H1 (cell line): ENCODE measurements at regions not wholly inside any gene's neighbourhood (a gene's known extent, or its start where the extent isn't known, plus 50 kb on each side); places are given as distances from the start of the nearest gene placed in this dataset.
A peak's percentile ranks its signal among the peaks of the same experiment; 100 is the strongest.

ENCODE experiments used
- CTCF ChIA-PET: fragments of 300-600 bp; sonication (Branson Sonifier 250); formaldehyde crosslinking; loops from one replicate; lab custom pipeline; 2021; ENCODE audit not compliant: partially characterized antibody; lab: Charles Lee
- POLR2A ChIA-PET: fragments of 300-600 bp; sonication (Branson Sonifier 250); formaldehyde crosslinking; loops from one replicate; lab custom pipeline; 2021; ENCODE audit warnings: inconsistent platforms; ENCODE audit not compliant: partially characterized antibody; lab: Charles Lee
- DNase-seq, 2 experiments: peaks; one replicate each; pipeline versions ENCODE4 v3.0.0 to v3.0.0-alpha.2; 2010 to 2022; ENCODE audit warnings: low spot score in 2 of 2, low read depth in 1 of 2, mixed read lengths in 1 of 2
- FAIRE-seq: peaks from 2 replicates; lab custom pipeline; 2011; peaks lifted over from hg19 to GRCh38; lab: Jason Lieb, UNC
- H2AFZ ChIP-seq: 2 replicates; pipeline ENCODE4 v1.8.1; 2012; ENCODE audit warnings: low read length, inconsistent platforms
- H2AK5ac ChIP-seq: 2 replicates; pipeline ENCODE4 v1.6.1; 2013; ENCODE audit warnings: low read depth, low read length
- H2BK120ac ChIP-seq: replicated peaks from 2 replicates; pipeline ENCODE3; 2013; ENCODE audit warnings: low read depth, low read length, inconsistent platforms
- H2BK12ac ChIP-seq: 2 replicates; pipeline ENCODE4 v1.6.1; 2013; ENCODE audit warnings: low read depth, low read length
- H2BK15ac ChIP-seq: 2 replicates; pipeline ENCODE4 v1.6.1; 2013; ENCODE audit warnings: low read length
- H2BK20ac ChIP-seq: 2 replicates; pipeline ENCODE4 v1.6.1; 2013; ENCODE audit warnings: low read length
- H2BK5ac ChIP-seq: 2 replicates; pipeline ENCODE4 v1.6.1; 2013; ENCODE audit warnings: low read depth, low read length
- H3K14ac ChIP-seq: 2 replicates; pipeline ENCODE4 v1.6.1; 2013; ENCODE audit warnings: inconsistent platforms; ENCODE audit not compliant: insufficient read length
- H3K18ac ChIP-seq: 2 replicates; pipeline ENCODE4 v1.6.1; 2013; ENCODE audit warnings: low read length; ENCODE audit errors: extremely low read depth
- H3K23ac ChIP-seq: 2 replicates; pipeline ENCODE4 v1.6.1; 2013; ENCODE audit warnings: inconsistent platforms; ENCODE audit not compliant: insufficient read length
- H3K23me2 ChIP-seq: 2 replicates; pipeline ENCODE4 v1.6.1; 2013; ENCODE audit warnings: low read depth, low read length
- H3K27ac ChIP-seq: 2 replicates; pipeline ENCODE4 v1.6.1; 2011; ENCODE audit warnings: low read depth, low read length, inconsistent platforms
- H3K27me3 ChIP-seq, 4 experiments: replicated peaks in 1 of 4; 1 replicate in 1 of 4; 2 replicates in 3 of 4; pipeline versions ENCODE4 v1.6.1 to v1.8.1; 2011 to 2013; ENCODE audit warnings: low read length in 3 of 4, mild to moderate bottlenecking in 3 of 4, inconsistent platforms in 2 of 4, mixed read lengths in 2 of 4, moderate library complexity in 1 of 4; ENCODE audit not compliant: control insufficient read depth in 3 of 4, insufficient read depth in 3 of 4; ENCODE audit errors: extremely low read depth in 1 of 4
- H3K36me3 ChIP-seq, 4 experiments: 2 replicates each; pipeline versions ENCODE4 v1.6.1 to v1.8.1; 2011 to 2013; ENCODE audit warnings: mild to moderate bottlenecking in 4 of 4, low read length in 3 of 4, moderate library complexity in 2 of 4, control low read depth in 1 of 4, inconsistent platforms in 1 of 4; ENCODE audit not compliant: insufficient read depth in 4 of 4, control insufficient read depth in 2 of 4
- H3K4ac ChIP-seq: replicated peaks from 2 replicates; pipeline ENCODE3; 2013; ENCODE audit warnings: low read length, low read depth, mixed read lengths, inconsistent platforms; ENCODE audit not compliant: insufficient read length
- H3K4me1 ChIP-seq, 4 experiments: replicated peaks in 1 of 4; 1 replicate in 1 of 4; 2 replicates in 3 of 4; pipeline versions ENCODE4 v1.6.1 to v1.8.1; 2011 to 2013; ENCODE audit warnings: low read length in 3 of 4, inconsistent platforms in 2 of 4, mixed read lengths in 1 of 4; ENCODE audit not compliant: insufficient read depth in 4 of 4, control insufficient read depth in 3 of 4
- H3K4me2 ChIP-seq, 2 experiments: 2 replicates each; pipeline versions ENCODE4 v1.6.1 to v1.8.1; 2011 to 2013; ENCODE audit warnings: low read depth in 2 of 2, low read length in 2 of 2, control low read depth in 1 of 2, inconsistent platforms in 1 of 2, mild to moderate bottlenecking in 1 of 2; ENCODE audit not compliant: insufficient read depth in 1 of 2
- H3K4me3 ChIP-seq, 4 experiments: fragments of 200-600, 300-600 bp in 1 of 4; sonication (generic), shearing (Covaris generic), sonication (Bioruptor Twin) in 1 of 4; 2 replicates each; pipeline versions ENCODE4 v1.5.1 to v1.8.1; 2011 to 2016; ENCODE audit warnings: low read length in 4 of 4, low read depth in 3 of 4, control low read depth in 2 of 4, inconsistent platforms in 2 of 4, mild to moderate bottlenecking in 2 of 4, mixed read lengths in 1 of 4, moderate library complexity in 1 of 4; ENCODE audit not compliant: insufficient read depth in 2 of 4; ENCODE audit errors: extremely low read depth in 1 of 4
- H3K56ac ChIP-seq: replicated peaks from 2 replicates; pipeline ENCODE3; 2013; ENCODE audit warnings: low read depth, mild to moderate bottlenecking, mixed read lengths, low read length, inconsistent platforms; ENCODE audit not compliant: insufficient read length
- H3K79me1 ChIP-seq: 2 replicates; pipeline ENCODE4 v1.6.1; 2013; ENCODE audit warnings: low read depth, low read length, control low read depth
- H3K79me2 ChIP-seq, 2 experiments: 2 replicates each; pipeline versions ENCODE4 v1.6.1 to v1.8.1; 2012 to 2013; ENCODE audit warnings: low read length in 2 of 2, mild to moderate bottlenecking in 2 of 2, inconsistent platforms in 1 of 2; ENCODE audit not compliant: insufficient read depth in 2 of 2, control insufficient read depth in 1 of 2
- H3K9ac ChIP-seq, 4 experiments: replicated peaks in 1 of 4; 1 replicate in 1 of 4; 2 replicates in 3 of 4; pipeline versions ENCODE4 v1.6.1 to v1.8.1; 2011 to 2013; ENCODE audit warnings: low read depth in 3 of 4, low read length in 3 of 4, control low read depth in 2 of 4, mild to moderate bottlenecking in 2 of 4, moderate library complexity in 2 of 4, inconsistent platforms in 1 of 4; ENCODE audit errors: extremely low read depth in 1 of 4
- H3K9me3 ChIP-seq, 2 experiments: 2 replicates each; pipeline versions ENCODE4 v1.6.1 to v1.8.1; 2012 to 2013; ENCODE audit warnings: mild to moderate bottlenecking in 2 of 2, moderate library complexity in 2 of 2, control low read depth in 1 of 2, inconsistent platforms in 1 of 2, low read depth in 1 of 2, low read length in 1 of 2, mixed read lengths in 1 of 2; ENCODE audit not compliant: insufficient read depth in 2 of 2
- H4K20me1 ChIP-seq, 2 experiments: replicated peaks in 1 of 2; 2 replicates each; pipeline versions ENCODE3 to v1.8.1; 2011 to 2013; ENCODE audit warnings: inconsistent platforms in 2 of 2, low read length in 2 of 2, mild to moderate bottlenecking in 1 of 2; ENCODE audit not compliant: insufficient read depth in 2 of 2, control insufficient read depth in 1 of 2
- H4K5ac ChIP-seq: 2 replicates; pipeline ENCODE4 v1.6.1; 2013; ENCODE audit warnings: low read length, low read depth, mixed read lengths, inconsistent platforms; ENCODE audit not compliant: insufficient read length
- H4K8ac ChIP-seq: 2 replicates; pipeline ENCODE4 v1.8.0; 2013; ENCODE audit warnings: mild to moderate bottlenecking, moderate library complexity, low read length, inconsistent platforms; ENCODE audit not compliant: insufficient read depth; ENCODE audit errors: extremely low read depth
- H4K91ac ChIP-seq: replicated peaks from 2 replicates; pipeline ENCODE3; 2013; ENCODE audit warnings: low read length, mixed read lengths, inconsistent platforms; ENCODE audit not compliant: insufficient read length
- BCL11A ChIP-seq, 2 experiments: IDR thresholded peaks; one replicate each; pipeline ENCODE4 v1.6.1; 2011; ENCODE audit warnings: low read depth in 2 of 2, low read length in 2 of 2, mild to moderate bottlenecking in 2 of 2
- BRCA1 ChIP-seq: IDR thresholded peaks from 2 replicates; pipeline ENCODE4 v1.6.1; 2012; ENCODE audit warnings: low read depth, low read length, improper control_type of control experiment
- CEBPB ChIP-seq: IDR thresholded peaks from 2 replicates; pipeline ENCODE4 v1.6.1; 2012; ENCODE audit warnings: low read depth, low read length
- E2F6 ChIP-seq: IDR thresholded peaks from 2 replicates; pipeline ENCODE4 v1.6.1; 2012; ENCODE audit warnings: inconsistent platforms
- EGR1 ChIP-seq: IDR thresholded peaks from 2 replicates; pipeline ENCODE4 v1.6.1; 2011; ENCODE audit warnings: low read depth, low read length, borderline replicate concordance
- EP300 ChIP-seq, 2 experiments: IDR thresholded peaks; 1 replicate in 1 of 2; 2 replicates in 1 of 2; pipeline ENCODE4 v1.6.1; 2011 to 2012; ENCODE audit warnings: low read depth in 2 of 2, low read length in 2 of 2, mild to moderate bottlenecking in 2 of 2, borderline replicate concordance in 1 of 2, inconsistent platforms in 1 of 2, moderate library complexity in 1 of 2
- FOSL1 ChIP-seq: IDR thresholded peaks from 2 replicates; pipeline ENCODE4 v1.6.1; 2011; ENCODE audit warnings: mild to moderate bottlenecking, low read depth, low read length, moderate library complexity; ENCODE audit not compliant: insufficient read depth
- PHF8 ChIP-seq: fragments of 200-600 bp; sonication (generic); conservative IDR thresholded peaks from 2 replicates; pipeline ENCODE4 v1.7.1; 2012; ENCODE audit warnings: low read depth, mild to moderate bottlenecking, inconsistent platforms, low read length, moderate library complexity
- RNF2 ChIP-seq: fragments of 200-900, 300-1000 bp; sonication (generic); IDR thresholded peaks from 2 replicates; pipeline ENCODE4 v1.7.1; 2016; ENCODE audit warnings: borderline replicate concordance, low read depth, mild to moderate bottlenecking, antibody characterized with exemption, low read length; ENCODE audit not compliant: poor library complexity, severe bottlenecking; ENCODE audit errors: missing control alignments
- RXRA ChIP-seq: IDR thresholded peaks from 2 replicates; pipeline ENCODE4 v1.6.1; 2011; ENCODE audit warnings: low read depth, mild to moderate bottlenecking, low read length, moderate library complexity; ENCODE audit not compliant: insufficient read depth
- SIN3A ChIP-seq, 2 experiments: IDR thresholded peaks in 1 of 2; conservative IDR thresholded peaks in 1 of 2; 2 replicates each; pipeline ENCODE4 v1.6.1; 2011 to 2012; ENCODE audit warnings: low read length in 2 of 2, improper control_type of control experiment in 1 of 2, low read depth in 1 of 2, mild to moderate bottlenecking in 1 of 2
- SIRT6 ChIP-seq: IDR thresholded peaks from one replicate; pipeline ENCODE4 v1.7.1; 2012; ENCODE audit warnings: low read length, inconsistent platforms
- SIX5 ChIP-seq: IDR thresholded peaks from 2 replicates; pipeline ENCODE4 v1.6.1; 2011; ENCODE audit warnings: mild to moderate bottlenecking, low read depth, low read length
- TBP ChIP-seq: IDR thresholded peaks from 2 replicates; pipeline ENCODE4 v1.6.1; 2011; ENCODE audit warnings: low read depth, low read length, improper control_type of control experiment
- WGBS, 2 experiments: shearing (Covaris generic) in 1 of 2; methylation state at CpG; one replicate each; pipeline versions ENCODE4 v1.1.6 to v1.1.7; 2013 to 2015; ENCODE audit warnings: low lambda C conversion rate in 2 of 2, mixed read lengths in 2 of 2, inconsistent platforms in 1 of 2, low coverage in 1 of 2, missing lambda C conversion rate in 1 of 2; ENCODE audit not compliant: insufficient replicate concordance in 2 of 2, insufficient coverage in 1 of 2, insufficient read length in 1 of 2; ENCODE audit errors: extremely low coverage in 1 of 2, missing lambda C conversion rate in 1 of 2; 5-methylcytosine and 5-hydroxymethylcytosine counted together

DNA sequence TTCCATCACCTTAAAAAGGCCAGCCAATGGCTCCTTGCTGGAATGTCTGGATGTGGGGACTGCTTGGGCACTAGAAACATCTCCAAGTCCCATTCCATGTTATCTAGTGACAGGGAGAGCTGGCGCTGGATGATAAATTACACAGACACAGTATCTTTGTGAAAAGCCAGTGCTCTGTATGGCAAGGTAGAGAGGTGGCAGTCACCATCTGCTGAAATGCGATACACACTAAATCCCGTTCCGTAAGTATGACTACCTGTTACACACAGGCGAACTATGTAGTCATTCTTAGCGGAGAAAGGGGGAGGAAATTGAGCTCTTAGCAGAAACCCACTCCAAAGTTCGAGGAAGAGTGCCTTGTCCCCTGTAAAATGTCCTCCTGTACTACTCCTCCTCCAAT is 81.0 kb upstream of the MYOCD start:
- Histone ChIP-seq H4K5ac (no peak overlapping the region), H3K23ac (no peak overlapping the region), H3K9ac (no peak overlapping the region), H3K4me3 (no peak overlapping the region), H2BK15ac (no peak overlapping the region), H3K23me2 (no peaks in the 10 kb centered on the region), H4K8ac (no peak overlapping the region), H4K20me1 (no peaks in the 10 kb centered on the region), H3K18ac (no peak overlapping the region), H2BK12ac (no peak overlapping the region), H3K56ac (no peak overlapping the region), H3K36me3 (no peaks in the 10 kb centered on the region), H3K9me3 (no peaks in the 10 kb centered on the region; a peak in 1 of 4 replicates), H3K14ac (no peak overlapping the region), H2AFZ (0 out of 2 replicates have a peak overlapping the region, but pooled peaks have one; percentile 17), H3K4me2 (no peak overlapping the region), H3K27me3 (peaks cover 0 to 1% (median 0%) of the 10 kb centered on the region in 4 experiments; a peak in 1 of 7 replicates), H3K4me1 (no peaks in the 10 kb centered on the region), H2BK120ac (no peak overlapping the region), H3K79me1 (no peaks in the 10 kb centered on the region), H3K27ac (no peak overlapping the region), H4K91ac (no peak overlapping the region), H3K4ac (no peak overlapping the region), H2AK5ac (no peak overlapping the region), H3K79me2 (no peaks in the 10 kb centered on the region), H2BK5ac (no peak overlapping the region), H2BK20ac (no peak overlapping the region)
- no peak for FAIRE-seq
- 94% methylated on average over 7 of the region's 7 CpGs; no CpG with 5 or more reads in 1 of the 2 experiments for WGBS, 2 experiments
- DNase-seq, result no peak
- POLR2A ChIA-PET, result no interaction called here
- CTCF ChIA-PET, result interaction anchor here (0.9 kb wide), 1 partner anchor 39 kb away, joined by 3 read pairs; no protein-coding TSS in a partner anchor
- no peak for TF ChIP-seq RNF2
- TF ChIP-seq E2F6, result no peak
- no peak for TF ChIP-seq SIN3A (conservative IDR thresholded peaks at IDR 0.05 in 1 of 2, IDR thresholded peaks at IDR 0.05 in 1 of 2; ENCODE audit: low read depth in 1 of 2, low read length in 2 of 2)
- no peak for TF ChIP-seq BCL11A (IDR thresholded peaks at IDR 0.05; ENCODE audit: low read depth in 2 of 2, low read length in 2 of 2)
- TF ChIP-seq TBP, result no peak
- no peak for TF ChIP-seq EGR1
- TF ChIP-seq SIRT6, result no peak
- no peak for TF ChIP-seq EP300 (IDR thresholded peaks at IDR 0.05; ENCODE audit: borderline replicate concordance in 1 of 2, low read depth in 2 of 2, low read length in 2 of 2)
- TF ChIP-seq PHF8, result no peak
- no peak for TF ChIP-seq CEBPB
- no peak for TF ChIP-seq SIX5
- TF ChIP-seq RXRA, result no peak
- no peak for TF ChIP-seq FOSL1
- no peak for TF ChIP-seq BRCA1
